Activated CD4-positive, alpha-beta T cell treated with anti-CD3 and anti-CD28 coated beads for 24 hours (primary cell): ENCODE measurements at regions not wholly inside any gene's neighbourhood (a gene's known extent, or its start where the extent isn't known, plus 50 kb on each side); places are given as distances from the start of the nearest gene placed in this dataset.

ENCODE experiments used
- DNase-seq, 2 donors: peaks; one replicate each; pipeline ENCODE4 v3.0.0-alpha.2; 2020; ENCODE audit warnings: low read depth in 2 of 2

DNA sequence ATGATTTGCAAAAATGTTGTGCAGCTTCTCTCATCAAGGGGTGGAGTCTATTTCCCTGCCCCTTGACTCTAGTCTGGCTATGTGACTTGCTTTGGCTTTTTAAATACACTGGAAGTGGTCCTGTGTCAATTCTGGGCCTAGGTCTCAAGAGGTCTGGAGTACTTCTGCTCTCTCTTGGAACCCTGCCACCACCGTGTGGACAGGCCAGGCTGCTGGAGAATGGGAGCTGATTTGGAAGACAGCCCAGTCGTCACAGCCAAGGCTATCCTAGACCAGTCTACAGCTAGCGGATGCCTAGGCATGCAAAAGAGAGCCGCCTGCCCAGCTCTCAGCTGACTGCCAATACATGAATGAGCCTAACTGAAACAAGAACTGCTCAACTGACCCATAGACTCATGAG lies 56.7 kb upstream of the CLINT1 start:
- no peak for DNase-seq

DNA sequence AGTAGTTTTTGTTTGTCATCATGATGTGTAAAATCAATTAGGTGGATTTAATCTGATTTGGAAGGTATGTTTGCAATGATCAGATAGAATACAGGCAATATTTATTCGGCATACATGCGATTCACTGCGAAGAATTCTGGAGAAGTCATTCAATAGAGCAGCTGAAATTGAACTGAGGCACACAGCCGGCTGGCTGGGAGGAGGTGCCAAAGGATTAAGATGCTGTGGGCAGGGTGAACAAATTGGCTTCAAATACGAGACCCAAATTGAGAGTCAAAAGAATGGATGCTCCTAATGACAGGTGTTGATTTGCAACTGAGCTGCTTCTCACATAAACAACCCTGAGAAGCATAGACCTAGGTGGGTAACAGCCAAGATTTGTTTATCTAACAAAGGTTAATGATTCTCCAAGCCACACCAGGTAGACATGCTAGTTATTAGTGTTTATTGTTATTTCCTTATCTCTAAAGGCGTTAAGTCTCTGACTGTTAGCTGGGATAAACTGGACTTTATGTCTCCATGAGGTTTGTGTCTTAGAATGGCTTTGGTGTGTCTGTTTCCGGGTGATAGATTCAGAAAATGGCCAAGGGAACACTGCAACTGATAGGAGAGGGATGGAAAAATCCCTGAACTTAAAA lies 55.3 kb upstream of the CLINT1 start:
- DNase-seq, result no peak

DNA sequence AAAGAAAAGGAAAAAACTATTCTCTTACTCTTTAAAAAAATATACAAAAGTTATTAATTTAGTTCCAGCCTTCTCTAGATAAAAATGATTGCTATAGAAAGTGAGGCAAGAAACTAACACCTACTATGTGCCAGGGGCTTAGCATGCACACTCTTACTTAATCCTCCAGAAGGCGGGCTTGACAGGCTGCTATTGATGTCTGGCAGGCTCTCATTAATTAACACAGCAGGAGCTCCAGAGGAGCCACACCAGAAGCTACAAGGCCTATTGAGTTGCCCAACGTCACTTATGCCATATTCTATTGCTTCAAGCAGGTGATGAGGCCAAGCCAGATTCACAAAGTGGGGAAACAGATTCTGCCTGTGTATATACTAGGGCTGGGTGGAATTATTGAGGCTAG lies 54.6 kb upstream of the CLINT1 start:
- no peak for DNase-seq

GRCh38 chr5:157912621-157913325 lies 53.8 kb upstream of the CLINT1 start:
- DNase-seq, result no peak

GRCh38 chr5:157911568-157911967 lies 52.6 kb upstream of the CLINT1 start:
- no peak for DNase-seq
